ENCODE measurements at regions not wholly inside any gene's neighbourhood (a gene's known extent, or its start where the extent isn't known, plus 50 kb on each side); places are given as distances from the start of the nearest gene placed in this dataset.

DNA sequence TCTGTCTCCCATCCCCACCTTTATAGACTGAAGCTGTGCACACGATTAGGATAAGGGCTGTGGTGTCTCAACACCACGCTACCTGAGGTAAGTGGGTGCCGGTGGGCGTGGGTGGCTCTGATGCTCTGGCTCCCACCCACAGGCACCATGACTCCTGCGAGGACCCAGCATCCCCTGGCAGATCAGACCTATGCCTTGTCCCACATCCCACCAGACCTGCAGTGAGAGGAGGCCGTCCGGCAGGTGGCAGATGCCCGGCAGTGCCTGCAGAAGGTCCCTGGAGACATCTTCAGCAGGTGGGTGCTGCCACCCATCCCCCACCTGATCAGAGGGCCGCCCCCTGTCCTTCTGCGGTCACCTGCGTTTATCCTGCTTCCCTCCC lies 104.4 kb upstream of the PRB2 start:
- Histone ChIP-seq H3K4me3 (no peak overlapping the region), H3K36me3 (no peaks in the 10 kb centered on the region), H3K27ac (no peak overlapping the region), H3K4me1 (peaks cover 0 to 10% (median 3%) of the 10 kb centered on the region in 4 donors), H3K9me3 (no peaks in the 10 kb centered on the region), H3K27me3 (peaks cover 0 to 2% of the 10 kb centered on the region in 2 donors)
- DNase-seq = no peak
- intact Hi-C loops (cut with DNase I; ENCODE audit: low total_unique reads) = no loop called here
- TF ChIP-seq, protein P1, sequence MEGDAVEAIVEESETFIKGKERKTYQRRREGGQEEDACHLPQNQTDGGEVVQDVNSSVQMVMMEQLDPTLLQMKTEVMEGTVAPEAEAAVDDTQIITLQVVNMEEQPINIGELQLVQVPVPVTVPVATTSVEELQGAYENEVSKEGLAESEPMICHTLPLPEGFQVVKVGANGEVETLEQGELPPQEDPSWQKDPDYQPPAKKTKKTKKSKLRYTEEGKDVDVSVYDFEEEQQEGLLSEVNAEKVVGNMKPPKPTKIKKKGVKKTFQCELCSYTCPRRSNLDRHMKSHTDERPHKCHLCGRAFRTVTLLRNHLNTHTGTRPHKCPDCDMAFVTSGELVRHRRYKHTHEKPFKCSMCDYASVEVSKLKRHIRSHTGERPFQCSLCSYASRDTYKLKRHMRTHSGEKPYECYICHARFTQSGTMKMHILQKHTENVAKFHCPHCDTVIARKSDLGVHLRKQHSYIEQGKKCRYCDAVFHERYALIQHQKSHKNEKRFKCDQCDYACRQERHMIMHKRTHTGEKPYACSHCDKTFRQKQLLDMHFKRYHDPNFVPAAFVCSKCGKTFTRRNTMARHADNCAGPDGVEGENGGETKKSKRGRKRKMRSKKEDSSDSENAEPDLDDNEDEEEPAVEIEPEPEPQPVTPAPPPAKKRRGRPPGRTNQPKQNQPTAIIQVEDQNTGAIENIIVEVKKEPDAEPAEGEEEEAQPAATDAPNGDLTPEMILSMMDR (IDR thresholded peaks at IDR 0.05) = no peak

DNA sequence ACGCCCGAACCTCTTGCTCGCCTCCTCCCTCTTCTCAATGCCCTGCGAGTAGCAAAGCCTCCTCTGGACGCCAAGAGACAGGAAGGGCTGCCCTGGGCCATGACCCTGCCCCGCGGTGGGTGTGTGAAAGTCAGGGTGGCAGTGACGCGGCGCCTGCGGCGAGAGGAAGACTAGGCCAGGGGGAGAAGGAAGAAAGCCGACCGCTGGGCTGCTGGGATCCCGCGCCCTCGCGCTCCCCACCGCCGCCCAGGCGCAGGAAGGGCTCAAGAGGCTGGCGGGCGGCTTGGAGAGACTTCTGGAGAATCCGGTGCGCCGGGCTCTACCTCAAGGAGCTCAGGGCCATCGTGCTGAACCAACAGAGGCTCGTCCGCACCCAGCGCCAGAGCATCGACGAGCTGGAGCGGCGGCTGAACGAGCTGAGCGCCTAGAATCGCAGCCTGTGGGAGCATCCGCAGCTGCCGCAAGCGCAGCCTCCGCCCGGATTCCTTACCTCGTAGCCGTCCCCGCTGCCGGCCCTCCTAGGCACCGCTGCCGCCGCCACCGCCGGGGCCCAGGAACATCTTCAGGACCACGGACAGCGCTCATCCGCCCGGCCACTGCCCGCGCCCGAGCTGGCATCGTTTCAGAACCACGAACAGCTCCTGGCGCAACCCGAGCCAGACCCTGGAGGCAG lies 105.0 kb upstream of the PRB2 start:
- Histone ChIP-seq H3K9me3 (no peaks in the 10 kb centered on the region), H3K36me3 (no peaks in the 10 kb centered on the region), H3K4me1 (peaks cover 0 to 10% (median 3%) of the 10 kb centered on the region in 4 donors), H3K27ac (no peak overlapping the region), H3K27me3 (peaks cover 0 to 2% of the 10 kb centered on the region in 2 donors), H3K4me3 (no peak overlapping the region)
- TF ChIP-seq, protein P1 (IDR thresholded peaks at IDR 0.05) = no peak
- intact Hi-C loops (cut with DNase I; ENCODE audit: low total_unique reads) = no loop called here
- peak; percentile 66 to 85 for DNase-seq

- Histone ChIP-seq H3K4me1 (peaks cover 0 to 10% (median 3%) of the 10 kb centered on the region in 4 donors), H3K4me3 (no peak overlapping the region), H3K27me3 (peaks cover 0 to 2% of the 10 kb centered on the region in 2 donors), H3K36me3 (no peaks in the 10 kb centered on the region), H3K27ac (no peak overlapping the region), H3K9me3 (no peaks in the 10 kb centered on the region)
- no peak for DNase-seq
- intact Hi-C loops (cut with DNase I; ENCODE audit: low total_unique reads) = no loop called here
- TF ChIP-seq, protein P1 (IDR thresholded peaks at IDR 0.05) = no peak
These were observed 105.5 kb upstream of the PRB2 start for GRCh38 chr12:11500861-11501230.

- TF ChIP-seq, protein P1 (IDR thresholded peaks at IDR 0.05) = no peak
- intact Hi-C loops (cut with DNase I; ENCODE audit: low total_unique reads) = no loop called here
- DNase-seq = no peak
- no peaks in the 10 kb centered on the region for H3K4me1 ChIP-seq
- H3K27me3 ChIP-seq = no peaks in the 10 kb centered on the region
- no peak overlapping the region for H3K4me3 ChIP-seq
- H3K36me3 ChIP-seq = no peaks in the 10 kb centered on the region
- H3K27ac ChIP-seq = no peak overlapping the region
- no peaks in the 10 kb centered on the region for H3K9me3 ChIP-seq
These were observed 113.3 kb upstream of the PRB2 start for GRCh38 chr12:11508699-11509098.

GRCh38 chr12:11509326-11509725 lies 114.0 kb upstream of the PRB2 start:
- TF ChIP-seq, protein P1 (IDR thresholded peaks at IDR 0.05) = no peak
- Histone ChIP-seq H3K4me3 (no peak overlapping the region), H3K9me3 (no peaks in the 10 kb centered on the region), H3K27ac (no peak overlapping the region), H3K27me3 (no peaks in the 10 kb centered on the region), H3K4me1 (no peaks in the 10 kb centered on the region), H3K36me3 (no peaks in the 10 kb centered on the region)
- no peak for DNase-seq
- intact Hi-C loops (cut with DNase I; ENCODE audit: low total_unique reads) = no loop called here

DNA sequence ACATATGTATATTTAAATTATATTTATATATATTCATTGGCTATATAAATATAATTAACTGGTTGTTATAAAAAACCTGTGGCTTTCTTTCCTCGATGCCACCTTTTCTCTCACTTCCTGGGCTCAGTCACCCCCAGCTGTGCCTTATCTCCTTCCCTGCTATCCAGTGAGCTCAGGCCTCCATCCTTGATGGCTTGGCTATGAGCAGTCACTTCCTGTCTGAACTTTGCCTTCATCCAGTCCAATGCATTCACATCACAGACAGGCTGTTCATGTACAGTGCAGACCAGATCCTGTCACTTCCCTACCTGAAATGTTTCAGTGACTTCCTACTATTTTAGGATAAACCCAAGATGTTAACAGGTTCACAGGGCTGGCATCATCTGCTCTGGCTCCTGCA lies 115.3 kb upstream of the PRB2 start:
- no peaks in the 10 kb centered on the region for H3K4me1 ChIP-seq
- no peaks in the 10 kb centered on the region for H3K27me3 ChIP-seq
- intact Hi-C loops (cut with DNase I; ENCODE audit: low total_unique reads) = no loop called here
- TF ChIP-seq, protein P1 (IDR thresholded peaks at IDR 0.05) = no peak
- H3K9me3 ChIP-seq = no peaks in the 10 kb centered on the region
- no peak overlapping the region for H3K27ac ChIP-seq
- H3K36me3 ChIP-seq = no peaks in the 10 kb centered on the region
- DNase-seq = no peak
- no peak overlapping the region for H3K4me3 ChIP-seq

All from tibial artery (tissue), 4 donors.